ENCODE measurements at regions not wholly inside any gene's neighbourhood (a gene's known extent, or its start where the extent isn't known, plus 50 kb on each side); places are given as distances from the start of the nearest gene placed in this dataset.

GRCh38 chr4:45410701-45411210 lies 684.4 kb upstream of the GNPDA2 start:
- H3K27me3 ChIP-seq (ENCODE audit: control insufficient read depth in 2 of 2, insufficient read depth in 2 of 2, low read length in 2 of 2): no peaks in the 10 kb centered on the region
- H3K4me3 ChIP-seq (replicated peaks in 1 of 3; ENCODE audit: insufficient read depth in 1 of 3, low read depth in 1 of 3, low read length in 3 of 3): no peak overlapping the region

More at GRCh38 chr4:45410701-45411210, 684.4 kb upstream of the GNPDA2 start:
- H3K36me3 ChIP-seq (ENCODE audit: control insufficient read depth in 2 of 2, extremely low read depth in 1 of 2, insufficient read depth in 2 of 2, low read length in 2 of 2): no peaks in the 10 kb centered on the region
- CTCF ChIA-PET: no interaction called here
- TF ChIP-seq POLR2AphosphoS5 (IDR thresholded peaks at IDR 0.05; ENCODE audit: insufficient read depth, low read depth, low read length): no peak
- TF ChIP-seq POLR2A (IDR thresholded peaks at IDR 0.05; ENCODE audit: low read depth, low read length): no peak
- TF ChIP-seq GATA2 (IDR thresholded peaks at IDR 0.05; ENCODE audit: insufficient read depth, insufficient read length, low read depth, low read length): no peak
- TF ChIP-seq FOS (IDR thresholded peaks at IDR 0.05; ENCODE audit: borderline replicate concordance, insufficient read depth, low read length): no peak
- TF ChIP-seq MAX (IDR thresholded peaks at IDR 0.05; ENCODE audit: insufficient read depth, insufficient read length): no peak
- TF ChIP-seq EZH2 (IDR thresholded peaks at IDR 0.05; ENCODE audit: borderline replicate concordance, low read depth, low read length, severe bottlenecking): no peak
- no peak for TF ChIP-seq MYC (IDR thresholded peaks at IDR 0.05; ENCODE audit: low read depth, low read length)
- TF ChIP-seq JUN (IDR thresholded peaks at IDR 0.05; ENCODE audit: borderline replicate concordance, insufficient read depth, insufficient read length, low read depth): no peak
- TF ChIP-seq CTCF (IDR thresholded peaks at IDR 0.05; ENCODE audit: extremely low read depth in 1 of 2, insufficient read depth in 1 of 2, low read depth in 1 of 2, low read length in 2 of 2): no peak
- peaks cover 2% of the 10 kb centered on the region for H3K9me3 ChIP-seq (replicated peaks; ENCODE audit: control insufficient read depth, insufficient read depth, low read length)
- no peak overlapping the region for H3K4me2 ChIP-seq (ENCODE audit: insufficient read depth, low read length)
- DNase-seq (ENCODE audit: low read depth, low spot score) (no peak), FAIRE-seq (no peak)
- dilution Hi-C loops (cut with MboI; ENCODE audit: extremely low pct_ligation_motif_present, low sequenced_read_pairs): no loop called here
- H3K9ac ChIP-seq (replicated peaks; ENCODE audit: extremely low read depth, insufficient read depth, low read length): no peak overlapping the region
- H2AFZ ChIP-seq (ENCODE audit: low read depth, low read length): no peak overlapping the region
- POLR2A ChIA-PET: no interaction called here
- H3K79me2 ChIP-seq (ENCODE audit: control insufficient read depth, insufficient read depth, low read length): no peaks in the 10 kb centered on the region
- no TSS peak for BruUV-seq (replicated peaks)
- no peak overlapping the region for H3K27ac ChIP-seq (ENCODE audit: insufficient read depth, low read depth, low read length)
- intact Hi-C loops (cut with micrococcal nuclease): no loop called here
- no peaks in the 10 kb centered on the region for H3K4me1 ChIP-seq (ENCODE audit: control insufficient read depth, extremely low read depth, insufficient read depth, low read length)
- no peaks in the 10 kb centered on the region for H4K20me1 ChIP-seq (replicated peaks; ENCODE audit: control insufficient read depth, extremely low read depth, insufficient read depth, low read length)
- no peaks in the 10 kb centered on the region for H3K9me1 ChIP-seq (replicated peaks; ENCODE audit: control insufficient read depth, extremely low read depth, insufficient read depth, low read length)

Data from endothelial cell of umbilical vein (primary cell).